ENCODE measurements at regions not wholly inside any gene's neighbourhood (a gene's known extent, or its start where the extent isn't known, plus 50 kb on each side); places are given as distances from the start of the nearest gene placed in this dataset.

- H3K36me3 ChIP-seq (ENCODE audit: low read depth) = no peaks in the 10 kb centered on the region
- no peak for DNase-seq
- no peak overlapping the region for H3K9ac ChIP-seq
- H3K79me2 ChIP-seq (ENCODE audit: insufficient read depth) = no peaks in the 10 kb centered on the region
- no peak overlapping the region for H3K4me2 ChIP-seq (ENCODE audit: unreplicated experiment)
- no peak overlapping the region for H2AFZ ChIP-seq
- no peak overlapping the region for H3K4me3 ChIP-seq
- H3K27me3 ChIP-seq (replicated peaks; ENCODE audit: insufficient read depth) = no peaks in the 10 kb centered on the region
- H4K20me1 ChIP-seq (ENCODE audit: insufficient read depth) = no peaks in the 10 kb centered on the region
- H3K27ac ChIP-seq = no peak overlapping the region
- H3K4me1 ChIP-seq (ENCODE audit: insufficient read depth) = peaks cover 5% of the 10 kb centered on the region; the same call in 1 of the 2 replicates
- H3F3A ChIP-seq (ENCODE audit: insufficient read depth) = no peaks in the 10 kb centered on the region
- WGBS, 2 experiments (ENCODE audit: low coverage in 1 of 2, low lambda C conversion rate in 2 of 2, missing lambda C conversion rate in 2 of 2) = 2% methylated on average over 3 of the region's 3 CpGs
- in situ Hi-C loops (cut with MboI) = no loop called here
- H3K9me3 ChIP-seq (ENCODE audit: low read depth) = no peaks in the 10 kb centered on the region
- no peaks in the 10 kb centered on the region for H3K9me2 ChIP-seq (ENCODE audit: insufficient read depth)
- TF ChIP-seq EZH2phosphoT487 (IDR thresholded peaks at IDR 0.05; ENCODE audit: insufficient read depth, low read depth) (no peak), EZH2 (IDR thresholded peaks at IDR 0.05; ENCODE audit: insufficient read depth, poor library complexity, severe bottlenecking) (no peak)
Measured at GRCh38 chrX:11954176-11954575, 184.1 kb upstream of the FRMPD4 start.

GRCh38 chrX:11960031-11960430, 178.2 kb upstream of the FRMPD4 start:
- no peak for TF ChIP-seq EZH2phosphoT487 (IDR thresholded peaks at IDR 0.05; ENCODE audit: insufficient read depth, low read depth)
- TF ChIP-seq EZH2 (IDR thresholded peaks at IDR 0.05; ENCODE audit: insufficient read depth, poor library complexity, severe bottlenecking) = no peak
- H4K20me1 ChIP-seq (ENCODE audit: insufficient read depth) = no peaks in the 10 kb centered on the region
- no peak overlapping the region for H3K4me3 ChIP-seq
- no peaks in the 10 kb centered on the region for H3K36me3 ChIP-seq (ENCODE audit: low read depth)
- H3K27me3 ChIP-seq (replicated peaks; ENCODE audit: insufficient read depth) = no peaks in the 10 kb centered on the region
- H3K79me2 ChIP-seq (ENCODE audit: insufficient read depth) = no peaks in the 10 kb centered on the region
- no peak overlapping the region for H3K9ac ChIP-seq
- H3K27ac ChIP-seq = no peak overlapping the region
- no peaks in the 10 kb centered on the region for H3F3A ChIP-seq (ENCODE audit: insufficient read depth)
- in situ Hi-C loops (cut with MboI) = no loop called here
- WGBS, 2 experiments (ENCODE audit: low coverage in 1 of 2, low lambda C conversion rate in 2 of 2, missing lambda C conversion rate in 2 of 2) = 33 to 47% methylated on average over 3 to 4 of the region's 4 CpGs
- H2AFZ ChIP-seq = no peak overlapping the region
- DNase-seq = no peak
- no peaks in the 10 kb centered on the region for H3K9me3 ChIP-seq (ENCODE audit: low read depth)
- no peaks in the 10 kb centered on the region for H3K9me2 ChIP-seq (ENCODE audit: insufficient read depth)
- H3K4me2 ChIP-seq (ENCODE audit: unreplicated experiment) = no peak overlapping the region
- H3K4me1 ChIP-seq (ENCODE audit: insufficient read depth) = no peaks in the 10 kb centered on the region

GRCh38 chrX:11965436-11965835, 172.8 kb upstream of the FRMPD4 start:
- H3K4me3 ChIP-seq = no peak overlapping the region
- no peak overlapping the region for H3K27ac ChIP-seq
- no peaks in the 10 kb centered on the region for H3K79me2 ChIP-seq (ENCODE audit: insufficient read depth)
- H3K9ac ChIP-seq = no peak overlapping the region
- WGBS, 2 experiments (ENCODE audit: low coverage in 1 of 2, low lambda C conversion rate in 2 of 2, missing lambda C conversion rate in 2 of 2) = 25 to 27% methylated on average over 1 of the region's 1 CpG
- H3K27me3 ChIP-seq (replicated peaks; ENCODE audit: insufficient read depth) = no peaks in the 10 kb centered on the region
- H3K4me2 ChIP-seq (ENCODE audit: unreplicated experiment) = no peak overlapping the region
- H3F3A ChIP-seq (ENCODE audit: insufficient read depth) = no peaks in the 10 kb centered on the region
- H4K20me1 ChIP-seq (ENCODE audit: insufficient read depth) = no peaks in the 10 kb centered on the region
- no peak overlapping the region for H2AFZ ChIP-seq
- no peaks in the 10 kb centered on the region for H3K9me3 ChIP-seq (ENCODE audit: low read depth)
- H3K36me3 ChIP-seq (ENCODE audit: low read depth) = no peaks in the 10 kb centered on the region
- DNase-seq = no peak
- in situ Hi-C loops (cut with MboI) = no loop called here
- H3K4me1 ChIP-seq (ENCODE audit: insufficient read depth) = no peaks in the 10 kb centered on the region
- no peaks in the 10 kb centered on the region for H3K9me2 ChIP-seq (ENCODE audit: insufficient read depth)
- no peak for TF ChIP-seq EZH2phosphoT487 (IDR thresholded peaks at IDR 0.05; ENCODE audit: insufficient read depth, low read depth)
- no peak for TF ChIP-seq EZH2 (IDR thresholded peaks at IDR 0.05; ENCODE audit: insufficient read depth, poor library complexity, severe bottlenecking)

GRCh38 chrX:11967986-11968869, 170.0 kb upstream of the FRMPD4 start:
- Histone ChIP-seq H3K27me3 (replicated peaks; ENCODE audit: insufficient read depth) (no peaks in the 10 kb centered on the region), H3K9me2 (ENCODE audit: insufficient read depth) (no peaks in the 10 kb centered on the region), H3K4me3 (no peak overlapping the region), H3F3A (ENCODE audit: insufficient read depth) (no peaks in the 10 kb centered on the region), H3K9ac (no peak overlapping the region), H3K27ac (no peak overlapping the region), H3K9me3 (ENCODE audit: low read depth) (no peaks in the 10 kb centered on the region), H3K79me2 (ENCODE audit: insufficient read depth) (no peaks in the 10 kb centered on the region), H4K20me1 (ENCODE audit: insufficient read depth) (no peaks in the 10 kb centered on the region), H3K4me2 (ENCODE audit: unreplicated experiment) (no peak overlapping the region), H3K36me3 (ENCODE audit: low read depth) (no peaks in the 10 kb centered on the region), H2AFZ (no peak overlapping the region), H3K4me1 (ENCODE audit: insufficient read depth) (no peaks in the 10 kb centered on the region)
- in situ Hi-C loops (cut with MboI) = no loop called here
- 9 to 15% methylated on average over 6 of the region's 6 CpGs for WGBS, 2 experiments (ENCODE audit: low coverage in 1 of 2, low lambda C conversion rate in 2 of 2, missing lambda C conversion rate in 2 of 2)
- DNase-seq = no peak
- TF ChIP-seq EZH2 (IDR thresholded peaks at IDR 0.05; ENCODE audit: insufficient read depth, poor library complexity, severe bottlenecking) (no peak), EZH2phosphoT487 (IDR thresholded peaks at IDR 0.05; ENCODE audit: insufficient read depth, low read depth) (no peak)

All from GM23248 (cell line).